Liver (tissue), 3 donors: ENCODE measurements at regions not wholly inside any gene's neighbourhood (a gene's known extent, or its start where the extent isn't known, plus 50 kb on each side); places are given as distances from the start of the nearest gene placed in this dataset.

Source experiments
- CTCF ChIP-seq: fragments of 150-350 bp; IDR thresholded peaks from 2 replicates; pipeline ENCODE4 v1.5.1; 2017; ENCODE audit warnings: improper control_type of control experiment, low read depth, low read length; ENCODE audit not compliant: missing input control
- EGR1 ChIP-seq, 2 donors: IDR thresholded peaks; 2 replicates each; pipeline ENCODE4 v1.6.1; 2016 to 2018; ENCODE audit warnings: antibody characterized with exemption in 2 of 2, low read depth in 2 of 2
- FOXA1 ChIP-seq: IDR thresholded peaks from 2 replicates; pipeline ENCODE4 v1.6.1; 2016; ENCODE audit warnings: antibody characterized with exemption
- JUND ChIP-seq, 2 donors: IDR thresholded peaks; 2 replicates each; pipeline ENCODE4 v1.6.1; 2016; ENCODE audit warnings: antibody characterized with exemption in 2 of 2
- MAX ChIP-seq: IDR thresholded peaks from 2 replicates; pipeline ENCODE4 v1.6.1; 2016; ENCODE audit warnings: antibody characterized with exemption
- NR2F2 ChIP-seq: IDR thresholded peaks from 2 replicates; pipeline ENCODE4 v1.6.1; 2016; ENCODE audit warnings: antibody characterized with exemption
- RAD21 ChIP-seq, 2 donors: IDR thresholded peaks; 2 replicates each; pipeline ENCODE4 v1.6.1; 2016; ENCODE audit warnings: antibody characterized with exemption in 2 of 2, mild to moderate bottlenecking in 2 of 2
- REST ChIP-seq: IDR thresholded peaks from 2 replicates; pipeline ENCODE4 v1.6.1; 2016; ENCODE audit warnings: antibody characterized with exemption, mild to moderate bottlenecking
- ZBTB33 ChIP-seq: IDR thresholded peaks from 2 replicates; pipeline ENCODE4 v1.6.1; 2016; ENCODE audit warnings: antibody characterized with exemption
- donor health status: healthy.
- donor health status: healthy.

GRCh38 chr20:11067359-11067758 is 393.6 kb upstream of the JAG1 start:
- TF ChIP-seq CTCF, result no peak
- no peak for TF ChIP-seq NR2F2
- TF ChIP-seq RAD21 (IDR thresholded peaks at IDR 0.05), result no peak
- TF ChIP-seq MAX, result no peak
- TF ChIP-seq ZBTB33, result no peak
- no peak for TF ChIP-seq JUND (IDR thresholded peaks at IDR 0.05)
- TF ChIP-seq FOXA1, result no peak
- no peak for TF ChIP-seq REST
- no peak for TF ChIP-seq EGR1 (IDR thresholded peaks at IDR 0.05; ENCODE audit: low read depth in 2 of 2)
